HCT116 (cell line): ENCODE measurements at regions not wholly inside any gene's neighbourhood (a gene's known extent, or its start where the extent isn't known, plus 50 kb on each side); places are given as distances from the start of the nearest gene placed in this dataset.

Source experiments
- ATAC-seq: fragments of 200-7000 bp; cut with Tn5 transposase; 2 replicates; pipeline ENCODE4 v1.9.1; 2020; ENCODE audit warnings: mild to moderate bottlenecking, moderate library complexity
- BruUV-seq: library from RNA; stranded (reverse); fragments of 400-500 nt; replicated peaks from 2 replicates; lab custom pipeline; 2021; lab: Mats Ljungman, UMichigan
- CTCF ChIA-PET: fragments of 300-600 bp; sonication (Branson Sonifier 250); formaldehyde crosslinking; loops from one replicate; lab custom pipeline; 2021; ENCODE audit warnings: antibody characterized with exemption; lab: Charles Lee
- POLR2A ChIA-PET: fragments of 300-600, 350-600 bp; sonication (Branson Sonifier 250); formaldehyde crosslinking; loops from one replicate; lab custom pipeline; 2021; ENCODE audit warnings: antibody characterized with exemption; lab: Charles Lee
- RAD21 ChIA-PET, 2 experiments: fragments of 300-600 bp; sonication (Branson Sonifier 250); formaldehyde crosslinking; loops; one replicate each; lab custom pipeline; 2023; ENCODE audit warnings: low total read pairs in 2 of 2; ENCODE audit not compliant: uncharacterized antibody in 2 of 2, unreplicated experiment in 2 of 2, low non-redundant PET in 1 of 2; lab: Charles Lee
- DNase-seq: peaks from one replicate; pipeline ENCODE4 v3.0.0-alpha.2; 2010; ENCODE audit warnings: low read depth, low spot score
- H2AFZ ChIP-seq: fragments of 200-600 bp; shearing (Covaris generic), sonication (generic); 2 replicates; pipeline ENCODE4 v1.6.1; 2017; ENCODE audit warnings: low read depth, mixed run types, mixed read lengths, antibody characterized with exemption, low read length; ENCODE audit not compliant: poor library complexity, severe bottlenecking
- H3K27ac ChIP-seq: 2 replicates; pipeline ENCODE4 v1.5.1; 2012; ENCODE audit warnings: low read depth, low read length
- H3K27me3 ChIP-seq: fragments of 200-600 bp; sonication (generic); 2 replicates; pipeline ENCODE4 v1.6.1; 2016; ENCODE audit warnings: mixed run types, low read length, mixed read lengths; ENCODE audit not compliant: insufficient read depth
- H3K36me3 ChIP-seq, 2 experiments: fragments of 200-500 bp in 1 of 2; fragments of 200-600 bp in 1 of 2; sonication (Bioruptor generic) in 1 of 2; sonication (generic) in 1 of 2; 2 replicates each; pipeline versions ENCODE4 v1.5.1 to v1.6.1; 2014 to 2016; ENCODE audit warnings: low read length in 2 of 2, inconsistent platforms in 1 of 2, mixed read lengths in 1 of 2, mixed run types in 1 of 2; ENCODE audit not compliant: insufficient read depth in 2 of 2, control insufficient read depth in 1 of 2
- H3K4me1 ChIP-seq, 2 experiments: fragments of 200-600 bp in 1 of 2; sonication (generic) in 1 of 2; 2 replicates each; pipeline versions ENCODE4 v1.5.1 to v1.6.1; 2012 to 2017; ENCODE audit warnings: low read length in 2 of 2, inconsistent platforms in 1 of 2, mild to moderate bottlenecking in 1 of 2, mixed read lengths in 1 of 2, mixed run types in 1 of 2, moderate library complexity in 1 of 2; ENCODE audit not compliant: insufficient read depth in 2 of 2, control insufficient read depth in 1 of 2
- H3K4me2 ChIP-seq: fragments of 200-600 bp; sonication (generic); 2 replicates; pipeline ENCODE4 v1.6.1; 2017; ENCODE audit warnings: mixed run types, low read length, mixed read lengths
- H3K4me3 ChIP-seq, 2 experiments: fragments of 200-600 bp in 1 of 2; sonication (generic) in 1 of 2; replicated peaks in 1 of 2; 2 replicates each; pipeline ENCODE4 v1.5.1; 2011 to 2016; ENCODE audit warnings: low read length in 2 of 2, control low read depth in 1 of 2, low read depth in 1 of 2, mild to moderate bottlenecking in 1 of 2, mixed read lengths in 1 of 2, mixed run types in 1 of 2
- H3K79me2 ChIP-seq: fragments of 200-600 bp; sonication (generic); 2 replicates; pipeline ENCODE4 v1.6.1; 2017; ENCODE audit warnings: mild to moderate bottlenecking, mixed run types, low read length, moderate library complexity, mixed read lengths; ENCODE audit not compliant: insufficient read depth
- H3K9ac ChIP-seq: fragments of 200-600 bp; sonication (generic); 2 replicates; pipeline ENCODE4 v1.6.1; 2016; ENCODE audit warnings: low read length, mixed read lengths
- H3K9me2 ChIP-seq: fragments of 200-600 bp; sonication (generic), shearing (Covaris generic); 2 replicates; pipeline ENCODE4 v1.6.1; 2017; ENCODE audit warnings: mixed run types, mild to moderate bottlenecking, moderate library complexity; ENCODE audit not compliant: insufficient read depth
- H3K9me3 ChIP-seq, 2 experiments: fragments of 200-500 bp in 1 of 2; fragments of 200-600 bp in 1 of 2; sonication (Bioruptor generic) in 1 of 2; sonication (generic) in 1 of 2; 2 replicates each; pipeline ENCODE4 v1.6.1; 2014 to 2017; ENCODE audit warnings: low read length in 2 of 2, mixed read lengths in 2 of 2, inconsistent platforms in 1 of 2, low read depth in 1 of 2, mild to moderate bottlenecking in 1 of 2, mixed run types in 1 of 2, moderate library complexity in 1 of 2; ENCODE audit not compliant: control insufficient read depth in 1 of 2, insufficient read depth in 1 of 2
- H4K20me1 ChIP-seq: fragments of 200-600 bp; sonication (generic), shearing (Covaris generic); 2 replicates; pipeline ENCODE4 v1.6.1; 2017; ENCODE audit warnings: mixed run types, mild to moderate bottlenecking, moderate library complexity; ENCODE audit not compliant: insufficient read depth
- EGR1 ChIP-seq: IDR thresholded peaks from 2 replicates; pipeline ENCODE4 v1.6.1; 2012; ENCODE audit warnings: low read depth
- SP1 ChIP-seq: IDR thresholded peaks from 2 replicates; pipeline ENCODE4 v1.6.1; 2012; ENCODE audit warnings: low read depth
- SRF ChIP-seq: IDR thresholded peaks from 2 replicates; pipeline ENCODE4 v1.6.1; 2012; ENCODE audit warnings: low read depth
- intact Hi-C: fragments of 100-400 bp; cut with micrococcal nuclease; formaldehyde crosslinking; loops from 2 replicates; pipeline ENCODE4 v1.10.0; 2022
- TF ChIP-seq, protein P1 (sequence below): IDR thresholded peaks from 2 replicates; pipeline ENCODE4 v1.6.1; 2012; ENCODE audit warnings: low read depth

DNA sequence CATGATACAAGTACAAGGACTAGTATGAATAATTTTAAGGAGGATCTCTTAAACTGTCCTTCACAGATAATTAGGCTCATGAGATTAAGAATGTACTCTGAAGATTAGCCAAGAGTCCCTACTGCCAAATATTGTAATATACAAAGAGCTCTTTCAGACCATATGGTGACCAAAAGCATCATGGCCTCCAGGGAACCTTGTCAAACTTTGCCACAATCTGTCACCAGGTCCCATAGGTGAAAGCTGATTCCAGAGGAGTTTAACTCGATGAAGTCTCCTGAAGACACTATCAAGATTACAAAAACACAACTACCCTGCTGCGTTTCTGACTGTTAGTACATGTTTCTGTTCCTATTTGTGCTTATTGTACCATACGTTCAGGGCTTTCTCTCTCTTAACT lies 395.4 kb upstream of the ITGA1 start (continued):
- TF ChIP-seq, protein P1, sequence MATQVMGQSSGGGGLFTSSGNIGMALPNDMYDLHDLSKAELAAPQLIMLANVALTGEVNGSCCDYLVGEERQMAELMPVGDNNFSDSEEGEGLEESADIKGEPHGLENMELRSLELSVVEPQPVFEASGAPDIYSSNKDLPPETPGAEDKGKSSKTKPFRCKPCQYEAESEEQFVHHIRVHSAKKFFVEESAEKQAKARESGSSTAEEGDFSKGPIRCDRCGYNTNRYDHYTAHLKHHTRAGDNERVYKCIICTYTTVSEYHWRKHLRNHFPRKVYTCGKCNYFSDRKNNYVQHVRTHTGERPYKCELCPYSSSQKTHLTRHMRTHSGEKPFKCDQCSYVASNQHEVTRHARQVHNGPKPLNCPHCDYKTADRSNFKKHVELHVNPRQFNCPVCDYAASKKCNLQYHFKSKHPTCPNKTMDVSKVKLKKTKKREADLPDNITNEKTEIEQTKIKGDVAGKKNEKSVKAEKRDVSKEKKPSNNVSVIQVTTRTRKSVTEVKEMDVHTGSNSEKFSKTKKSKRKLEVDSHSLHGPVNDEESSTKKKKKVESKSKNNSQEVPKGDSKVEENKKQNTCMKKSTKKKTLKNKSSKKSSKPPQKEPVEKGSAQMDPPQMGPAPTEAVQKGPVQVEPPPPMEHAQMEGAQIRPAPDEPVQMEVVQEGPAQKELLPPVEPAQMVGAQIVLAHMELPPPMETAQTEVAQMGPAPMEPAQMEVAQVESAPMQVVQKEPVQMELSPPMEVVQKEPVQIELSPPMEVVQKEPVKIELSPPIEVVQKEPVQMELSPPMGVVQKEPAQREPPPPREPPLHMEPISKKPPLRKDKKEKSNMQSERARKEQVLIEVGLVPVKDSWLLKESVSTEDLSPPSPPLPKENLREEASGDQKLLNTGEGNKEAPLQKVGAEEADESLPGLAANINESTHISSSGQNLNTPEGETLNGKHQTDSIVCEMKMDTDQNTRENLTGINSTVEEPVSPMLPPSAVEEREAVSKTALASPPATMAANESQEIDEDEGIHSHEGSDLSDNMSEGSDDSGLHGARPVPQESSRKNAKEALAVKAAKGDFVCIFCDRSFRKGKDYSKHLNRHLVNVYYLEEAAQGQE = no peak

DNA sequence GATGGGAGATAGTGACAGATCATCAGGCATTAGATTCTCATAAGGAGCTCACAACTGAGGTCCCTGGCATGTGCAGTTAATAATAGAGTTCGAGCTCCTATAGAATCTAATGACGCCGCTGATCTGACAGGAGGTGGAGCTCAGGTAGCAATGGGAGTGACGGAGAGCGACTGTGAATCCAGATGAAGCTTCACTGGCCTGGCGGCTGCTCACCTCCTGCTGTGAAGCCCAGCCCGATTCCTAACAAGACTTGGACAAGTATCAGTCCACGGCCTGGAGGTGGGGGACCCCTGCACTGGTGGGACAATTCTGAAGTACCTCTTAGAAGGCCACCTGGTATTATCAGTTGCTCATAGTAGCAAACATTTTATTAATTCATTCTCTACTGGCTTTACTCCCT lies 377.9 kb upstream of the ITGA1 start:
- no peak for DNase-seq
- RAD21 ChIA-PET = no interaction called here
- Histone ChIP-seq H3K4me1 (no peaks in the 10 kb centered on the region), H2AFZ (no peak overlapping the region), H3K9me2 (no peaks in the 10 kb centered on the region)
- TF ChIP-seq SRF = no peak
- no peak for TF ChIP-seq SP1
- TF ChIP-seq, protein P1 = no peak
- TF ChIP-seq EGR1 = no peak
- TF ChIP-seq, all 23 proteins: peak for 0
- H3K9ac ChIP-seq = no peak overlapping the region
- H3K27ac ChIP-seq = no peak overlapping the region
- H3K4me2 ChIP-seq = no peak overlapping the region
- intact Hi-C loops = no loop called here
- ChIA-PET POLR2A (no interaction called here), CTCF (no interaction called here)
- H3K9me3 ChIP-seq = no peaks in the 10 kb centered on the region
- ATAC-seq = no peak
- BruUV-seq = no TSS peak
- no peaks in the 10 kb centered on the region for H3K79me2 ChIP-seq
- no peaks in the 10 kb centered on the region for H3K27me3 ChIP-seq
- no peaks in the 10 kb centered on the region for H4K20me1 ChIP-seq
- no peaks in the 10 kb centered on the region for H3K36me3 ChIP-seq
- H3K4me3 ChIP-seq = no peak overlapping the region
